Coronary artery (tissue), 2 donors: ENCODE measurements at regions not wholly inside any gene's neighbourhood (a gene's known extent, or its start where the extent isn't known, plus 50 kb on each side); places are given as distances from the start of the nearest gene placed in this dataset.

ENCODE experiments used
- DNase-seq: peaks from one replicate; pipeline ENCODE4 v3.0.0-alpha.2; 2017; ENCODE audit warnings: low spot score
- H3K27ac ChIP-seq, 2 donors: fragments of 200-600 bp; sonication (generic); one replicate each; pipeline ENCODE4 v1.5.1; 2016 to 2019
- H3K4me3 ChIP-seq: fragments of 200-600 bp; sonication (generic); 2 replicates; pipeline ENCODE4 v1.5.1; 2016; ENCODE audit warnings: mild to moderate bottlenecking, moderate library complexity
- CTCF ChIP-seq: fragments of 200-600 bp; sonication (generic); IDR thresholded peaks from one replicate; pipeline ENCODE4 v1.5.1; 2019; ENCODE audit warnings: antibody characterized with exemption

DNA sequence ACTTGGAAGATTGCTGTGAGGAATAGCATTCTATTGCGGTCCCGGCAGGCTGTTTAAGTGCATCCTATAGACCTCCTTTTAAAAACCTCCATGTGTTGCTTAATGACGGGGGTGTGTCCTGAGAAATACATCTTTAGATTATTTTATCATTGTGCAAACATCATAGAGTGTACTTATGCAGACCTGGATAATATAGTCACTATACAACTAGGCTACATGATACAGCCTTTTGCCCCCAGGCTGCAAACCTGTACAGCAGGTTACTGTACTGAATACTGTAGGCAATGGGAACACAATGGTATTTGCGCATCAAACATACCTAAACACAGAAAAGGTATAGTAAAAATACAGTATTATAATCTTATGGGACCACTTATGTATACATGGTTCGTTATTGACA, 175.6 kb downstream of the RNF144B start:
- no peak for TF ChIP-seq CTCF
- no peak overlapping the region for H3K4me3 ChIP-seq
- H3K27ac ChIP-seq, result no peak overlapping the region
- no peak for DNase-seq

- no peak for DNase-seq
- Histone ChIP-seq H3K4me3 (no peak overlapping the region), H3K27ac (no peak overlapping the region)
- TF ChIP-seq CTCF, result no peak
These were observed 177.6 kb downstream of the RNF144B start for GRCh38 chr6:18564775-18565174.

DNA sequence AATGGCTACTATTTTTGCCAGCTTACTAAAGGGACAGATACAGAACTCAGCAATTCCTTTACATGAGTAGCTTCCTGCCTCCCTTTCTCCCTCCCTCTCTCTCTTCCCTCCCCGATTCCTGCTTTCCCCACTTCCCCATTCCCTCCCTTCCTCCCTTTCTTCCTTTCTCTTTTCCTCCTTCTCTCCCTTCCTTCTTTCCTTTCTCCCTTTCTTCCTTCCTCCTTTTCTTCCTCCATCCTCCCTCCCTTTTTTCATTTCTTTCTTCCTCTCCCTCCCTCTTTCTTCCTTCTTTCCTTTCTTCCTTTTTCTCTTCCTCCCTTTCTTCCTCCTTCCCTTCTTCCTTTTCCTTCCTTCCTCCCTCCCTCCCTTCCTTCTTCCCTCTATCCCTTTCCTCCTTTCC, 178.1 kb downstream of the RNF144B start:
- no peak for DNase-seq
- no peak for TF ChIP-seq CTCF
- no peak overlapping the region for H3K4me3 ChIP-seq

DNA sequence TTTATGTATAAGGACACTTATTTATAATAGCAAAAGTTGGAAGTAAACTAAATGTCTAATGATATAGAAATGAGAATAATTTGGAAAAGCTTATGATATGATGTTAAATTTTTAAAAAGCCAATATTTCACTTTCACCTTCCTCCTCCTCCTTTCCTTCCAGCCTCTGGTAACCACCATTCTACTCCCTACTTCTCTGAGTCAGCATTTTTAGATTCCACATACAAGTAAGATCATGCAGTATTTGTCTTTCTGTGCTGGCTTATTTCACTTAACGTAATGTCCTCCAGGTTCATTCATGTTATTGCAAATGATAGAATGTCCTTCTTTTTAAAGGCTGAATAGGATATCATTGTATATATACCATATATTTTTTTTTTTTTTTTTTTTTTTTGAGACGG, 180.2 kb downstream of the RNF144B start:
- no peak for TF ChIP-seq CTCF
- H3K4me3 ChIP-seq, result no peak overlapping the region
- no peak for DNase-seq
- H3K27ac ChIP-seq, result no peak overlapping the region

More for the DNA sequence above, 178.1 kb downstream of the RNF144B start:
- H3K27ac ChIP-seq, result no peak overlapping the region

DNA sequence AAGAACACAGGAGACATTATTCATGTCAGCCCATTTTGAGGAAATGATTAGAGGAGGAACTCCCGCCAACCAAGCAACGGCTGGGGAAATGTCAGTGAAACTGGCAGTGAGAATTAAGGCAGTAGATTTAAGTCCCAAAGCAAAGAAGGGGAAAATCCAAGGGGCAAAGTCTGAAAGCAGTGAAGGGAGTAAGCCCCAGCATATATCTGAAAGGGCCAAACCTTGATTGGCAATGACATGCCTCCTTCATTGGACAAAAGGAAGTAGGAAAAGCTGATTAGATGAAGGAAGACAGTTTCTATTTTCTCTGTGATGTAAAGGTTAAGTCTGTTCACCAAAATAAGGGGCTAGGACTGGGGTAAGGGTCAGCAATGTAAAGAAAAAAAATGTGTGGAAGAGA, 190.3 kb downstream of the RNF144B start:
- Histone ChIP-seq H3K27ac (no peak overlapping the region), H3K4me3 (no peak overlapping the region)
- DNase-seq, result no peak
- no peak for TF ChIP-seq CTCF

GRCh38 chr6:18579166-18579565, 192.0 kb downstream of the RNF144B start:
- no peak for DNase-seq
- H3K27ac ChIP-seq, result no peak overlapping the region
- H3K4me3 ChIP-seq, result no peak overlapping the region
- no peak for TF ChIP-seq CTCF

GRCh38 chr6:18579869-18580268, 192.7 kb downstream of the RNF144B start:
- no peak for TF ChIP-seq CTCF
- H3K27ac ChIP-seq, result no peak overlapping the region
- no peak overlapping the region for H3K4me3 ChIP-seq
- no peak for DNase-seq
